Testis (tissue), 2 donors: ENCODE measurements at regions not wholly inside any gene's neighbourhood (a gene's known extent, or its start where the extent isn't known, plus 50 kb on each side); places are given as distances from the start of the nearest gene placed in this dataset.

Experiments used
- DNase-seq: peaks from one replicate; pipeline ENCODE4 v3.0.0-alpha.2; 2019
- H3K27ac ChIP-seq, 2 donors: fragments of 200-600 bp; sonication (generic); one replicate each; pipeline ENCODE4 v1.5.1; 2019
- H3K27me3 ChIP-seq: fragments of 200-600 bp; sonication (generic); one replicate; pipeline ENCODE4 v1.5.1; 2019
- H3K36me3 ChIP-seq: fragments of 200-600 bp; sonication (generic); one replicate; pipeline ENCODE4 v1.5.1; 2017; ENCODE audit warnings: low read depth; ENCODE audit errors: missing control alignments
- H3K4me1 ChIP-seq: fragments of 200-600 bp; sonication (generic); one replicate; pipeline ENCODE4 v1.5.1; 2019
- H3K4me3 ChIP-seq, 2 donors: fragments of 200-600 bp; sonication (generic); one replicate each; pipeline ENCODE4 v1.5.1; 2017 to 2019
- H3K9me3 ChIP-seq: fragments of 200-600 bp; sonication (generic); one replicate; pipeline ENCODE4 v1.5.1; 2017
- CTCF ChIP-seq, 3 experiments: fragments of 450-650 bp in 2 of 3; fragments of 200-600 bp in 1 of 3; sonication (generic) in 1 of 3; IDR thresholded peaks; one replicate each; pipeline ENCODE4 v1.5.1; 2016 to 2019; ENCODE audit warnings: antibody characterized with exemption in 3 of 3, mild to moderate bottlenecking in 2 of 3, moderate library complexity in 1 of 3
- POLR2A ChIP-seq: fragments of 450-650 bp; IDR thresholded peaks from one replicate; pipeline ENCODE4 v1.6.1; 2017; ENCODE audit warnings: antibody characterized with exemption, mild to moderate bottlenecking, moderate library complexity
- WGBS, 2 donors: methylation state at CpG; one replicate each; pipeline ENCODE4 v1.1.5; 2018; 5-methylcytosine and 5-hydroxymethylcytosine counted together
- intact Hi-C: fragments of 100-400 bp; cut with DNase I; formaldehyde crosslinking; loops from one replicate; pipeline ENCODE4 v1.15.1; 2023; ENCODE audit warnings: low total_unique reads

GRCh38 chr3:194249323-194250097, 101.6 kb downstream of the CPN2 start:
- no peaks in the 10 kb centered on the region for H3K9me3 ChIP-seq
- 64 to 67% methylated on average over 13 of the region's 13 CpGs for WGBS, 2 donors
- no peaks in the 10 kb centered on the region for H3K27me3 ChIP-seq
- DNase-seq, result no peak
- TF ChIP-seq POLR2A (no peak), CTCF (IDR thresholded peaks at IDR 0.05) (no peak)
- peaks cover 11% of the 10 kb centered on the region for H3K4me1 ChIP-seq
- H3K36me3 ChIP-seq, result no peaks in the 10 kb centered on the region
- intact Hi-C loops, result no loop called here
- no peak overlapping the region for H3K27ac ChIP-seq
- no peak overlapping the region for H3K4me3 ChIP-seq

GRCh38 chr3:194250098-194251002, 100.8 kb downstream of the CPN2 start:
- Histone ChIP-seq H3K9me3 (no peaks in the 10 kb centered on the region), H3K27me3 (no peaks in the 10 kb centered on the region), H3K36me3 (no peaks in the 10 kb centered on the region), H3K27ac (no peak overlapping the region), H3K4me3 (no peak overlapping the region), H3K4me1 (peaks cover 11% of the 10 kb centered on the region)
- DNase-seq, result peak; percentile 64
- TF ChIP-seq CTCF (IDR thresholded peaks at IDR 0.05) (no peak), POLR2A (no peak)
- 40 to 63% methylated on average over 12 to 20 of the region's 20 CpGs for WGBS, 2 donors
- intact Hi-C loops, result no loop called here

GRCh38 chr3:194251007-194251406, 100.1 kb downstream of the CPN2 start:
- Histone ChIP-seq H3K27ac (no peak overlapping the region), H3K36me3 (no peaks in the 10 kb centered on the region), H3K4me1 (peaks cover 11% of the 10 kb centered on the region), H3K4me3 (no peak overlapping the region), H3K9me3 (no peaks in the 10 kb centered on the region), H3K27me3 (no peaks in the 10 kb centered on the region)
- intact Hi-C loops, result no loop called here
- 66 to 75% methylated on average over 10 of the region's 10 CpGs for WGBS, 2 donors
- no peak for DNase-seq
- TF ChIP-seq CTCF (IDR thresholded peaks at IDR 0.05), result no peak
- no peak for TF ChIP-seq POLR2A

GRCh38 chr3:194251461-194251860, 99.7 kb downstream of the CPN2 start:
- intact Hi-C loops, result no loop called here
- no peak for DNase-seq
- peaks cover 11% of the 10 kb centered on the region for H3K4me1 ChIP-seq
- TF ChIP-seq POLR2A (no peak), CTCF (IDR thresholded peaks at IDR 0.05) (no peak)
- no peak overlapping the region for H3K4me3 ChIP-seq
- 71 to 82% methylated on average over 5 to 6 of the region's 6 CpGs for WGBS, 2 donors
- H3K9me3 ChIP-seq, result no peaks in the 10 kb centered on the region
- no peaks in the 10 kb centered on the region for H3K36me3 ChIP-seq
- no peaks in the 10 kb centered on the region for H3K27me3 ChIP-seq
- H3K27ac ChIP-seq, result no peak overlapping the region
